Tibial nerve (tissue), 4 donors: ENCODE measurements at regions not wholly inside any gene's neighbourhood (a gene's known extent, or its start where the extent isn't known, plus 50 kb on each side); places are given as distances from the start of the nearest gene placed in this dataset.

ENCODE experiments used
- DNase-seq, 2 donors: peaks; one replicate each; pipeline ENCODE4 v3.0.0-alpha.2; 2019; ENCODE audit warnings: low spot score in 2 of 2
- H3K27ac ChIP-seq, 4 donors: fragments of 200-600 bp; sonication (generic) in 3 of 4; one replicate each; pipeline ENCODE4 v1.5.1; 2017 to 2019; ENCODE audit warnings: mild to moderate bottlenecking in 1 of 4
- H3K27me3 ChIP-seq, 2 donors: fragments of 200-600 bp; sonication (generic) in 1 of 2; one replicate each; pipeline versions ENCODE4 v1.5.1 to v1.6.0; 2017 to 2019
- H3K36me3 ChIP-seq, 3 donors: fragments of 200-600 bp; sonication (generic); one replicate each; pipeline ENCODE4 v1.5.1; 2018 to 2019
- H3K4me1 ChIP-seq, 4 donors: fragments of 200-600 bp; sonication (generic) in 3 of 4; one replicate each; pipeline ENCODE4 v1.5.1; 2017 to 2019
- H3K4me3 ChIP-seq, 4 donors: fragments of 200-600 bp; sonication (generic) in 3 of 4; one replicate each; pipeline ENCODE4 v1.5.1; 2017 to 2019; ENCODE audit warnings: mild to moderate bottlenecking in 1 of 4, moderate library complexity in 1 of 4
- H3K9me3 ChIP-seq, 4 donors: fragments of 200-600 bp; sonication (generic) in 3 of 4; one replicate each; pipeline ENCODE4 v1.5.1; 2017 to 2019
- EP300 ChIP-seq, 2 donors: sonication (generic); formaldehyde crosslinking; IDR thresholded peaks; one replicate each; pipeline ENCODE4 v1.6.1; 2017; ENCODE audit warnings: antibody characterized with exemption in 2 of 2, mild to moderate bottlenecking in 1 of 2
- POLR2A ChIP-seq, 2 donors: fragments of 450-650 bp; IDR thresholded peaks; one replicate each; pipeline ENCODE4 v1.6.1; 2017; ENCODE audit warnings: antibody characterized with exemption in 2 of 2, mild to moderate bottlenecking in 2 of 2, moderate library complexity in 2 of 2
- WGBS, 2 donors: methylation state at CpG; one replicate each; pipeline ENCODE4 v1.1.5; 2018; 5-methylcytosine and 5-hydroxymethylcytosine counted together
- TF ChIP-seq, protein P1 (sequence below), 5 experiments: fragments of 200-600 bp in 3 of 5; fragments of 450-650 bp in 2 of 5; sonication (generic) in 3 of 5; IDR thresholded peaks; one replicate each; pipeline ENCODE4 v1.5.1; 2016 to 2019; ENCODE audit warnings: antibody characterized with exemption in 5 of 5, mild to moderate bottlenecking in 3 of 5, moderate library complexity in 2 of 5

- DNase-seq, result no peak
- Histone ChIP-seq H3K27me3 (no peaks in the 10 kb centered on the region), H3K9me3 (peaks cover 0 to 6% (median 0%) of the 10 kb centered on the region in 4 donors), H3K4me3 (no peak overlapping the region), H3K27ac (no peak overlapping the region), H3K4me1 (no peaks in the 10 kb centered on the region), H3K36me3 (no peaks in the 10 kb centered on the region)
- 81% methylated on average over 2 of the region's 2 CpGs for WGBS, 2 donors
- no peak for TF ChIP-seq POLR2A (IDR thresholded peaks at IDR 0.05)
- TF ChIP-seq, protein P1, sequence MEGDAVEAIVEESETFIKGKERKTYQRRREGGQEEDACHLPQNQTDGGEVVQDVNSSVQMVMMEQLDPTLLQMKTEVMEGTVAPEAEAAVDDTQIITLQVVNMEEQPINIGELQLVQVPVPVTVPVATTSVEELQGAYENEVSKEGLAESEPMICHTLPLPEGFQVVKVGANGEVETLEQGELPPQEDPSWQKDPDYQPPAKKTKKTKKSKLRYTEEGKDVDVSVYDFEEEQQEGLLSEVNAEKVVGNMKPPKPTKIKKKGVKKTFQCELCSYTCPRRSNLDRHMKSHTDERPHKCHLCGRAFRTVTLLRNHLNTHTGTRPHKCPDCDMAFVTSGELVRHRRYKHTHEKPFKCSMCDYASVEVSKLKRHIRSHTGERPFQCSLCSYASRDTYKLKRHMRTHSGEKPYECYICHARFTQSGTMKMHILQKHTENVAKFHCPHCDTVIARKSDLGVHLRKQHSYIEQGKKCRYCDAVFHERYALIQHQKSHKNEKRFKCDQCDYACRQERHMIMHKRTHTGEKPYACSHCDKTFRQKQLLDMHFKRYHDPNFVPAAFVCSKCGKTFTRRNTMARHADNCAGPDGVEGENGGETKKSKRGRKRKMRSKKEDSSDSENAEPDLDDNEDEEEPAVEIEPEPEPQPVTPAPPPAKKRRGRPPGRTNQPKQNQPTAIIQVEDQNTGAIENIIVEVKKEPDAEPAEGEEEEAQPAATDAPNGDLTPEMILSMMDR (IDR thresholded peaks at IDR 0.05), result no peak
- TF ChIP-seq EP300 (IDR thresholded peaks at IDR 0.05), result no peak
Observed at GRCh38 chr9:28841775-28842174, 1268.5 kb upstream of the C9orf72 start.

- Histone ChIP-seq H3K4me1 (no peaks in the 10 kb centered on the region), H3K36me3 (no peaks in the 10 kb centered on the region), H3K27ac (no peak overlapping the region), H3K9me3 (no peaks in the 10 kb centered on the region), H3K4me3 (no peak overlapping the region), H3K27me3 (no peaks in the 10 kb centered on the region)
- 71 to 82% methylated on average over 1 of the region's 1 CpG for WGBS, 2 donors
- TF ChIP-seq POLR2A (IDR thresholded peaks at IDR 0.05), result no peak
- TF ChIP-seq, protein P1 (IDR thresholded peaks at IDR 0.05), result no peak
- TF ChIP-seq EP300 (IDR thresholded peaks at IDR 0.05), result no peak
- no peak for DNase-seq
Observed at GRCh38 chr9:28847331-28847730, 1274.0 kb upstream of the C9orf72 start.

DNA sequence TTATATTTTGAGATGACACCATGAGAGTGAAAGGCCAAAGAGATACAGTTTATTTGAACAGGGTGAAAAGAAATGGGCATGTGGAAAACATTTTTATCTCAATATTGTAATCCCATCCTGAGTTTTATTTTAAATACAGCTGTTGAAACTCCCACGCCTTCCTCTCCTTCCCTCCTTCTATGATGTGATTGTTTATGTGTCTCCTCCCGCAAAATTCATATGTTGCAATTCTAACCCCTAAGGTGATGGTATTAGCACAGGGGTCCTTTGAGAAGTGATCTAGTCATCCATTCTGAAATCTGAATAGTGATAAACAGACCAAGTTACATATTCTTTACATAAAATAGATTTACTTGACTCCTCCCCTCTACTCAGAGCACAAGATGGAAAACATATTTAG lies 1275.4 kb upstream of the C9orf72 start:
- TF ChIP-seq EP300 (IDR thresholded peaks at IDR 0.05) (no peak), POLR2A (IDR thresholded peaks at IDR 0.05) (no peak)
- TF ChIP-seq, protein P1 (IDR thresholded peaks at IDR 0.05), result no peak
- H3K36me3 ChIP-seq, result no peaks in the 10 kb centered on the region
- H3K4me1 ChIP-seq, result no peaks in the 10 kb centered on the region
- no peaks in the 10 kb centered on the region for H3K9me3 ChIP-seq
- no peaks in the 10 kb centered on the region for H3K27me3 ChIP-seq
- no peak for DNase-seq
- no peak overlapping the region for H3K27ac ChIP-seq
- no peak overlapping the region for H3K4me3 ChIP-seq
- WGBS, 2 donors, result 54% methylated on average over 2 of the region's 2 CpGs

DNA sequence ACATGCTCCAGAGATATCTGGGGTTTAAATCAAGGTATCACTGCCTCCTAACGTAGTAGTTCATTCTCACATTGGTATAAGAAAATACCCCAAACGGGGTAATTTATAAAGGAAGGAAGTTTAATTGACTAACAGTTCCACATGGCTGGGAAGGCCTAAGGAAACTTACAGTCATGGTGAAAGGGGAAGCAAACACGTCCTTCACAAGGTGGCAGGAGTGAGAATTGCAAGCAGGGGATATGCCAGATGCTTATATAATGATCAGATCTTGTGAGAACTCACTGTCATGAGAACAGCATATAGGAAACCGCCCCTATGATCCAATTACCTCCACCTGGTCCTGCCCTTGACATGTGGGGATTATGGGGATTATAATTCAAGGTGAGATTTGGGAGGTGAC lies 1280.2 kb upstream of the C9orf72 start:
- TF ChIP-seq POLR2A (IDR thresholded peaks at IDR 0.05), result no peak
- TF ChIP-seq EP300 (IDR thresholded peaks at IDR 0.05), result no peak
- TF ChIP-seq, protein P1 (IDR thresholded peaks at IDR 0.05), result no peak
- Histone ChIP-seq H3K4me3 (no peak overlapping the region), H3K36me3 (no peaks in the 10 kb centered on the region), H3K9me3 (no peaks in the 10 kb centered on the region), H3K27ac (no peak overlapping the region), H3K27me3 (no peaks in the 10 kb centered on the region), H3K4me1 (no peaks in the 10 kb centered on the region)
- 60 to 61% methylated on average over 4 of the region's 4 CpGs for WGBS, 2 donors
- no peak for DNase-seq

DNA sequence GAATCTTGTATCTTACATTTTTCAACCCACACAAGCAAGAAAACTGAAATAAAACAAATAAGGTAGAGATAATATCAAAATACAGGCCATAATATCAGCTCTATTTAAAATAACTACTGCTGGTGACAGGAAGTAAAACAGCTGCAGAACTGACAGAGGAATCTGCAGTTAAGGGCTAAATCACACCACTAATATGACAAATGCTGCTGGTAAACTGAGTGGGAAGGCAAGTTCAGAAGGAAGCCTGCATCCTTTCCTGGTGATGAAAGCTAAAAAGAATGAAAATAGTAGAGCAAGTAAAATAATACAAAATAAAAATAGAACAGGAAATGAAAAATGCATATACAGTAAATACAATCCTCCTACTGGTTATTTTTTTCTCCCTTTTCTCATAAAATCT lies 1293.7 kb upstream of the C9orf72 start:
- TF ChIP-seq EP300 (IDR thresholded peaks at IDR 0.05), result no peak
- TF ChIP-seq POLR2A (IDR thresholded peaks at IDR 0.05), result no peak
- TF ChIP-seq, protein P1 (IDR thresholded peaks at IDR 0.05), result no peak
- no peaks in the 10 kb centered on the region for H3K4me1 ChIP-seq
- no peak overlapping the region for H3K27ac ChIP-seq

More for the DNA sequence above, 1293.7 kb upstream of the C9orf72 start:
- DNase-seq, result no peak
- H3K4me3 ChIP-seq, result no peak overlapping the region
- no peaks in the 10 kb centered on the region for H3K9me3 ChIP-seq
- H3K27me3 ChIP-seq, result no peaks in the 10 kb centered on the region
- no peaks in the 10 kb centered on the region for H3K36me3 ChIP-seq
